Gastrocnemius medialis (tissue), 4 donors: ENCODE measurements at regions not wholly inside any gene's neighbourhood (a gene's known extent, or its start where the extent isn't known, plus 50 kb on each side); places are given as distances from the start of the nearest gene placed in this dataset.

Source experiments
- POLR2A ChIP-seq, 2 donors: fragments of 450-650 bp; IDR thresholded peaks; one replicate each; pipeline ENCODE4 v1.6.1; 2017; ENCODE audit warnings: antibody characterized with exemption in 2 of 2, mild to moderate bottlenecking in 2 of 2, moderate library complexity in 2 of 2
- TF ChIP-seq, protein P1 (sequence below), 5 experiments: fragments of 450-650 bp in 3 of 5; fragments of 200-600 bp in 2 of 5; sonication (generic) in 2 of 5; IDR thresholded peaks in 4 of 5; conservative IDR thresholded peaks in 1 of 5; 1 replicate in 4 of 5; 2 replicates in 1 of 5; pipeline ENCODE4 v1.5.1; 2016 to 2019; ENCODE audit warnings: antibody characterized with exemption in 5 of 5, mild to moderate bottlenecking in 3 of 5, moderate library complexity in 3 of 5

DNA sequence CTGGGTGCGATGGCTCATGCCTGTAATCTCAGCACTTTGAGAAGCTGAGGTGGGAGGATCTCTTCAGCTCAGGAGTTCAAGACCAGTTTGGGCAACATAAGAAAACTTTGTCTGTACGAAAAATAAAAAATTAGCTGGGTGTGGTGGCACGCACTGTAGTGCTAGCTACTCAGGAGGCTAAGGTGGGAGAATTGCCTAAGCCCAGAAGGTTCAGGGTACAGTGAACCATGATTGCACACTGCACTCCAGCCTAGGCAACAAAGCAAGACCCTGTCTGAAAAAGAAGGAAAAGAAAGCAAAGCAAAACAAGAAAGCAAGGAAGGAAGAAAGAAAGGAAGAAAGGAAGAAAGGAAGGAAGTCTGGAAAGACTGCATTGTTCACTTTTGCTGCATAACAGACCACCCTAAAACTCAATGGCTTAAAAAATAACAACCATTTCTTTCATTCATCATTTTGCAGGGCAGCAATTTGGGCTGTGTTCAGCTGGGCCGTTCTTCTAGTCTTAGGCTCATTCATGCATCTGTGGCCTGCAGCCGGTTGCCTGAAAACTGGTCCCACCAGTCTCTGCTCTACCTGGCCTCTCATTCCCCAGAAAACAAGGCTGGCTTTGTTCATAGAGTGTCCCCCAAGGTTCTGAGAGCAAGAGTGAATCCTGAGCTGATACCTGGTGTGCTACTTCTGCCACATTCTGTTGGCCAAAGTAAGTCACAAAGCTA, 82.4 kb upstream of the MIER3 start:
- no peak for TF ChIP-seq POLR2A (IDR thresholded peaks at IDR 0.05)
- TF ChIP-seq, protein P1, sequence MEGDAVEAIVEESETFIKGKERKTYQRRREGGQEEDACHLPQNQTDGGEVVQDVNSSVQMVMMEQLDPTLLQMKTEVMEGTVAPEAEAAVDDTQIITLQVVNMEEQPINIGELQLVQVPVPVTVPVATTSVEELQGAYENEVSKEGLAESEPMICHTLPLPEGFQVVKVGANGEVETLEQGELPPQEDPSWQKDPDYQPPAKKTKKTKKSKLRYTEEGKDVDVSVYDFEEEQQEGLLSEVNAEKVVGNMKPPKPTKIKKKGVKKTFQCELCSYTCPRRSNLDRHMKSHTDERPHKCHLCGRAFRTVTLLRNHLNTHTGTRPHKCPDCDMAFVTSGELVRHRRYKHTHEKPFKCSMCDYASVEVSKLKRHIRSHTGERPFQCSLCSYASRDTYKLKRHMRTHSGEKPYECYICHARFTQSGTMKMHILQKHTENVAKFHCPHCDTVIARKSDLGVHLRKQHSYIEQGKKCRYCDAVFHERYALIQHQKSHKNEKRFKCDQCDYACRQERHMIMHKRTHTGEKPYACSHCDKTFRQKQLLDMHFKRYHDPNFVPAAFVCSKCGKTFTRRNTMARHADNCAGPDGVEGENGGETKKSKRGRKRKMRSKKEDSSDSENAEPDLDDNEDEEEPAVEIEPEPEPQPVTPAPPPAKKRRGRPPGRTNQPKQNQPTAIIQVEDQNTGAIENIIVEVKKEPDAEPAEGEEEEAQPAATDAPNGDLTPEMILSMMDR (IDR thresholded peaks at IDR 0.05 in 4 of 5, conservative IDR thresholded peaks at IDR 0.05 in 1 of 5) = no peak
